PC-3 (cell line): ENCODE measurements at regions not wholly inside any gene's neighbourhood (a gene's known extent, or its start where the extent isn't known, plus 50 kb on each side); places are given as distances from the start of the nearest gene placed in this dataset.

Source experiments
- EZH2 ChIP-seq: fragments of 300-600 bp; sonication (generic); IDR thresholded peaks from one replicate; pipeline ENCODE4 v1.6.1; 2017; ENCODE audit warnings: antibody characterized with exemption, mild to moderate bottlenecking, low read length; ENCODE audit not compliant: unreplicated experiment
- EZH2phosphoT487 ChIP-seq: fragments of 300-600 bp; sonication (generic); IDR thresholded peaks from 2 replicates; pipeline ENCODE4 v1.6.1; 2018; ENCODE audit warnings: mild to moderate bottlenecking, antibody characterized with exemption, low read length, borderline replicate concordance
- TF ChIP-seq, protein P1 (sequence below): fragments of 300-600 bp; sonication (generic); conservative IDR thresholded peaks from 2 replicates; pipeline ENCODE4 v1.5.1; 2017; ENCODE audit warnings: antibody characterized with exemption, low read depth, mild to moderate bottlenecking, low read length

- TF ChIP-seq, protein P1, sequence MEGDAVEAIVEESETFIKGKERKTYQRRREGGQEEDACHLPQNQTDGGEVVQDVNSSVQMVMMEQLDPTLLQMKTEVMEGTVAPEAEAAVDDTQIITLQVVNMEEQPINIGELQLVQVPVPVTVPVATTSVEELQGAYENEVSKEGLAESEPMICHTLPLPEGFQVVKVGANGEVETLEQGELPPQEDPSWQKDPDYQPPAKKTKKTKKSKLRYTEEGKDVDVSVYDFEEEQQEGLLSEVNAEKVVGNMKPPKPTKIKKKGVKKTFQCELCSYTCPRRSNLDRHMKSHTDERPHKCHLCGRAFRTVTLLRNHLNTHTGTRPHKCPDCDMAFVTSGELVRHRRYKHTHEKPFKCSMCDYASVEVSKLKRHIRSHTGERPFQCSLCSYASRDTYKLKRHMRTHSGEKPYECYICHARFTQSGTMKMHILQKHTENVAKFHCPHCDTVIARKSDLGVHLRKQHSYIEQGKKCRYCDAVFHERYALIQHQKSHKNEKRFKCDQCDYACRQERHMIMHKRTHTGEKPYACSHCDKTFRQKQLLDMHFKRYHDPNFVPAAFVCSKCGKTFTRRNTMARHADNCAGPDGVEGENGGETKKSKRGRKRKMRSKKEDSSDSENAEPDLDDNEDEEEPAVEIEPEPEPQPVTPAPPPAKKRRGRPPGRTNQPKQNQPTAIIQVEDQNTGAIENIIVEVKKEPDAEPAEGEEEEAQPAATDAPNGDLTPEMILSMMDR = no peak
- no peak for TF ChIP-seq EZH2
- TF ChIP-seq EZH2phosphoT487 = no peak
Observed at GRCh38 chr13:26864576-26864975, 104.0 kb upstream of the GPR12 start.
